ENCODE measurements at regions not wholly inside any gene's neighbourhood (a gene's known extent, or its start where the extent isn't known, plus 50 kb on each side); places are given as distances from the start of the nearest gene placed in this dataset.

DNA sequence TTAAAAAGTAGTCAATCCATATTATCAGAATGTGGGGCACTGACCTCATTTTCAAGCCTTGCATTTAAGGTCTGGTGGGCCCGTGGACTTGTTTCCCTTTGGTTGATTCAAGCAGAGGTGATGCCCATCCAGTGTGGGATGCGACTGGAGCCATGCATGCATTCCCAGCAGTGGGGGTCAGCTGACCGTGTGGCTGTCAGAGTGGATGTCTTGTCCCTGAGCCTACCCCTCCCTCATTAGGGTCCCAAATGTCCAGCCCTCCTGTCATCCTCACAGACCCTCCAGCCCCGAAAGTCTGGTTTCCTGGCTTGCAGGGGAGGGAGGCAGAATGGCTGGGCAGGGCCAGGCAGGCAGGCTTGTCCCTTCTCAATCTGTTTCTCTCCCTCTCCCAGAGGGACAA is 67.3 kb upstream of the SH3RF3 start:
- no peak overlapping the region for H3K27ac ChIP-seq (ENCODE audit: low read depth, low read length)

DNA sequence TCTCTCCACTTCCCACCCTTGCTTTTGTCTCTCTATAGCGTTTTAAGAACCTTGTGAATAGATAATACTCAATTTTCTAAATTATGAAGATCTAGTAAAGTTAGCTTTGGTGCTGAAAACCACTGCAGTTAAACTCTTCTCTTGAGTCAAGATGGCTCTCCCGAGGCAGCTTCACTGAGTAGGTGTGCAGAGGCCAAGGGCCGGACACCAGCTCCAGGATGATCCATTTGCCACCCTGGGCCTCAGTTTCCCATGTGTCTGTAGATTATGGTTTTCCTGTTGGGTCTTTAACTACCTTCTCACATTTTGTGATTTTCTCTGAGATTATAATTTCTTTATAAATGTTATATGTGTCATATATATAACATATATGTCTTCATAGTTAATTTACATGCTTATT is 68.5 kb upstream of the SH3RF3 start:
- H3K9ac ChIP-seq (ENCODE audit: low read depth, low read length), result no peak overlapping the region
- H3K4me1 ChIP-seq (ENCODE audit: control insufficient read depth, insufficient read depth, low read length), result no peaks in the 10 kb centered on the region
- H3K9me3 ChIP-seq (ENCODE audit: control insufficient read depth, insufficient read depth, low read length), result no peaks in the 10 kb centered on the region
- H3K27me3 ChIP-seq (ENCODE audit: control insufficient read depth, insufficient read depth, low read length), result no peaks in the 10 kb centered on the region
- no peak overlapping the region for H3K4me3 ChIP-seq (ENCODE audit: low read depth, low read length)
- H3K36me3 ChIP-seq (ENCODE audit: control insufficient read depth, insufficient read depth, low read length), result no peaks in the 10 kb centered on the region
- H3K27ac ChIP-seq (ENCODE audit: low read depth, low read length), result no peak overlapping the region

More for the DNA sequence above, 67.3 kb upstream of the SH3RF3 start:
- no peak overlapping the region for H3K9ac ChIP-seq (ENCODE audit: low read depth, low read length)
- no peak overlapping the region for H3K4me3 ChIP-seq (ENCODE audit: low read depth, low read length)
- H3K9me3 ChIP-seq (ENCODE audit: control insufficient read depth, insufficient read depth, low read length), result no peaks in the 10 kb centered on the region
- no peaks in the 10 kb centered on the region for H3K36me3 ChIP-seq (ENCODE audit: control insufficient read depth, insufficient read depth, low read length)
- H3K27me3 ChIP-seq (ENCODE audit: control insufficient read depth, insufficient read depth, low read length), result no peaks in the 10 kb centered on the region
- H3K4me1 ChIP-seq (ENCODE audit: control insufficient read depth, insufficient read depth, low read length), result no peaks in the 10 kb centered on the region

DNA sequence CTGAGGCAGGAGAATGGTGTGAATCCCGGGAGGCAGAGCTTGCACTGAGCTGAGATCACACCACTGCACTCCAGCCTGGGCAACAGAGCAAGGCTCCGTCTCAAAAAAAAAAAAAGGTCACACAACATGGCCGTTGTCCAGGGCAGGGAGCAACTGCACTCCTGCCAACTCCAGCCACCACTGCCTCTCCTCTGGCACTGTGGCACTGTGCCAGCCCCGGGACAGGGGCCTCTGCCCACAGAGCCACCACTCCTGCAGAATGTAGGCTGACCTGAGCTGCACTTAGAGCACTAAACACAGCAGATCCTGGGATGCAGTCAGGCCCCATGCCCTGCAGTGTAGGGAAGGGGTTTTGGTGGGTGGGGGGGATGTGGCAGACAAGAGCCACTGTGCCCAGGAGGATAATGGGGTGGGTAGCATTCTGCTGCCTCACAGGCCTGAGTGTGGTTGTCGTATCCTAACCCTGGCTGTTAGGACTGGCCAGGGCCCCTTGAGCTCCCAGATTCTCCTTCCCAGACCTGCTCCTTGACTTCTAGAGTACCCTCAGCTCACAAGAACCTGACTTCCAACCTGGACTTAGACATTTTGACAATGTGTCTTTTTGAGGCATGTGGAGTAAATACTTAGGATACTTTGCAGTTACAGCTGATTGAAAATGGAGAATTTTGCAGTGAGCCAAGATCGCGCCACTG is 69.4 kb upstream of the SH3RF3 start:
- no peak overlapping the region for H3K9ac ChIP-seq (ENCODE audit: low read depth, low read length)
- no peaks in the 10 kb centered on the region for H3K27me3 ChIP-seq (ENCODE audit: control insufficient read depth, insufficient read depth, low read length)
- H3K27ac ChIP-seq (ENCODE audit: low read depth, low read length), result no peak overlapping the region
- no peaks in the 10 kb centered on the region for H3K4me1 ChIP-seq (ENCODE audit: control insufficient read depth, insufficient read depth, low read length)
- H3K4me3 ChIP-seq (ENCODE audit: low read depth, low read length), result no peak overlapping the region
- H3K36me3 ChIP-seq (ENCODE audit: control insufficient read depth, insufficient read depth, low read length), result no peaks in the 10 kb centered on the region
- no peaks in the 10 kb centered on the region for H3K9me3 ChIP-seq (ENCODE audit: control insufficient read depth, insufficient read depth, low read length)

DNA sequence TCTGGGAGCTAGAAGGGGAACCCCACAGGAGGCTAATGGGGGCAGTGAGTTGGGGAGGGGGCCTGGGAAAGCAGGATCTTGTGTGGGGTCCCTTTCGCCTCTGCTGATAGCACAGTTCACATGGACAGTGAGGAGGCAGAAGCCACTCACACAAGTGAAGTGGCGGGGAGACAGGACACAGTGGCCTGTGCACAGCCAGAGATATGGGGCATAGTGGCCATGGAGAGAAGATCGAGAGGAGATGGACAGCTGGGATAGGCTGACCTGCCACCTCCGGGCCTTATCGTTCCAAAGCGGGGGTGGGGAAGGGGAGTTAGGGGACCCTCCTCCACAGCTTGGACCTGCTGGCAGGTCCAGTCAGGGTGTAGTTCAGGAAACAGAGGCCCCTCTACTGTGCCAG is 69.8 kb upstream of the EDAR start:
- H3K9ac ChIP-seq (ENCODE audit: low read depth, low read length), result no peak overlapping the region
- H3K4me3 ChIP-seq (ENCODE audit: low read depth, low read length), result no peak overlapping the region
- no peaks in the 10 kb centered on the region for H3K36me3 ChIP-seq (ENCODE audit: control insufficient read depth, insufficient read depth, low read length)
- H3K27me3 ChIP-seq (ENCODE audit: control insufficient read depth, insufficient read depth, low read length), result no peaks in the 10 kb centered on the region
- no peaks in the 10 kb centered on the region for H3K4me1 ChIP-seq (ENCODE audit: control insufficient read depth, insufficient read depth, low read length)
- no peaks in the 10 kb centered on the region for H3K9me3 ChIP-seq (ENCODE audit: control insufficient read depth, insufficient read depth, low read length)
- H3K27ac ChIP-seq (ENCODE audit: low read depth, low read length), result no peak overlapping the region

DNA sequence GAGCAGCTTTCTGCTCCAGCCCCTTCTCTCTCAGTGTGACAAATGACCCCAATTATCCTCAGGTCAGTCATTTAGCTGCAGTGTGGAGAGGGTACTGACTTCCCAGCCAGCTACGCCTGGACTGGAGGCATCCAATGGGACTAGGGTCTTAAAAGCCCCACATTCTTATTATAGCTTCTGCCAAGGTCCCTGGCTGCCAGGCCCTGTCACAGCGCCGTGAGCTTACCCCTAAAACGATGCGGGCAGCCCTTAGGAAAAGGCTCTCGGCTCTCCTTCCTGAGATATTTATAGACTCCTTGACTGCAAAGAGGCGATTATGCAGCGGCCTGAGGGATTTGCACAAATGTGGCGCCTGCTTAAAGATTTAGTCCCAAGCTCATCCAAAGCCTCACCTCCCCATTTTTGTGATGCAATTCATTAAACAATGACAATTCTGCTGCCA is 69.2 kb upstream of the EDAR start:
- Histone ChIP-seq H3K27ac (ENCODE audit: low read depth, low read length) (no peak overlapping the region), H3K36me3 (ENCODE audit: control insufficient read depth, insufficient read depth, low read length) (no peaks in the 10 kb centered on the region), H3K27me3 (ENCODE audit: control insufficient read depth, insufficient read depth, low read length) (no peaks in the 10 kb centered on the region), H3K9me3 (ENCODE audit: control insufficient read depth, insufficient read depth, low read length) (no peaks in the 10 kb centered on the region), H3K4me3 (ENCODE audit: low read depth, low read length) (no peak overlapping the region), H3K4me1 (ENCODE audit: control insufficient read depth, insufficient read depth, low read length) (no peaks in the 10 kb centered on the region), H3K9ac (ENCODE audit: low read depth, low read length) (no peak overlapping the region)

DNA sequence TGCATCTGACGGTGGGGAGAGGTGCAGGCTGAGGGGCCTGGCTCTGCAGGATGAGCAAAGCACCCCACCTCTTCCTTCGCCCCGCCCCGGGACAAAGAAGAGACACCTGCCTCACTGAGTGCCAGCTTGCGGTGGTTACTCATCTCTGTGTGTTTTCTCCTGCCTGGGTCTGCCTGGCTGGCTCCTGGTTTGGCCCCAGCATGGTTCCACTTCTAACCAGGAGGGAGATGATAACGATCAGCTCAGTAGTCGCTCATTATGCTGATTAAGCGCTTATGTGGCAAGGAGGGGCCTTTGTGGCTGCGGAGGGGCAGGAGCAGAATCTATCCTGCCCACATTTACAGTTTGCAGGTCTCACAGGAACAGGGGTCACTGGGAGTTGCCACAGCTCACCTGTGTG is 68.7 kb upstream of the EDAR start:
- no peaks in the 10 kb centered on the region for H3K27me3 ChIP-seq (ENCODE audit: control insufficient read depth, insufficient read depth, low read length)

DNA sequence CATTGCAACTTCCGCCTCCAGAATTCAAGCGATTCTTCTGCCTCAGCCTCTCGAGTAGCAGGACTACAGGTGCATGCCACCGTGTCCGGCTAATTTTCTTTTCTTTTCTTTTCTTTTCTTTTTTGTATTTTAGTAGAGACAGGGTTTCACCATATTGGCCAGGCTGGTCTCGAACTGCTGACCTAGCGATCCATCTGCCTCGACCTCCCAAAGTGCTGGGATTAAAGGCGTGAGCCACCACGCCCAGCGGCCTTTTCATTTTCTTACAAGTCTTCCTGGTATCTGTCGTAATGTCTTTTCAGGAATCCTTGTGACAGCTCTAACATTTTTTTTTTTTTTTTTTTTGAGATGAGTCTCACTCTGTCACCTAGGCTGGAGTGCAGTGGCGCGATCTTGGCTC is 66.4 kb upstream of the EDAR start:
- Histone ChIP-seq H3K4me1 (ENCODE audit: control insufficient read depth, insufficient read depth, low read length) (no peaks in the 10 kb centered on the region), H3K9me3 (ENCODE audit: control insufficient read depth, insufficient read depth, low read length) (no peaks in the 10 kb centered on the region)

More for the DNA sequence above, 68.7 kb upstream of the EDAR start:
- Histone ChIP-seq H3K36me3 (ENCODE audit: control insufficient read depth, insufficient read depth, low read length) (no peaks in the 10 kb centered on the region), H3K4me3 (ENCODE audit: low read depth, low read length) (no peak overlapping the region), H3K27ac (ENCODE audit: low read depth, low read length) (no peak overlapping the region), H3K4me1 (ENCODE audit: control insufficient read depth, insufficient read depth, low read length) (no peaks in the 10 kb centered on the region), H3K9me3 (ENCODE audit: control insufficient read depth, insufficient read depth, low read length) (no peaks in the 10 kb centered on the region), H3K9ac (ENCODE audit: low read depth, low read length) (no peak overlapping the region)

DNA sequence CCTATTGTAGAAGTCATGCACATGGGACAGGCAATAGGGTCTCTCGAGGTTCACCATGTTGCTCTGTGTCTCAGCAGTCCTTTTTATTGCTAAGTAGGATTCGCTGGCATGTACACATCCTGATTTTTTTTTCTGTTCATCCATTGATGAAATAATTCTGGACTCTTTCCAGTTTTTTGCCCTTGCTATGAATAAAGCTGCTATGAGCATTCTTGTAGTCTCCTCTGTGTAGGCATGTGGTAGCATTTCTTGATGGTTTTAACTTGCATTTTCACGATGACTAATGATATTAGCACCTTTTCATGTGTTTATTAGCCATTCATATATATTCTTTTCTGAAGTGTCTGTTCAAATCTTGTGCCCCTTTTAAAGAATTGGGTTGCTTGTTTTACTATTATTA is 65.8 kb upstream of the EDAR start:
- Histone ChIP-seq H3K4me3 (ENCODE audit: low read depth, low read length) (no peak overlapping the region), H3K36me3 (ENCODE audit: control insufficient read depth, insufficient read depth, low read length) (no peaks in the 10 kb centered on the region), H3K27me3 (ENCODE audit: control insufficient read depth, insufficient read depth, low read length) (no peaks in the 10 kb centered on the region)

More for the DNA sequence above, 66.4 kb upstream of the EDAR start:
- H3K27me3 ChIP-seq (ENCODE audit: control insufficient read depth, insufficient read depth, low read length), result no peaks in the 10 kb centered on the region
- H3K4me3 ChIP-seq (ENCODE audit: low read depth, low read length), result no peak overlapping the region
- H3K9ac ChIP-seq (ENCODE audit: low read depth, low read length), result no peak overlapping the region
- no peak overlapping the region for H3K27ac ChIP-seq (ENCODE audit: low read depth, low read length)
- H3K36me3 ChIP-seq (ENCODE audit: control insufficient read depth, insufficient read depth, low read length), result no peaks in the 10 kb centered on the region

DNA sequence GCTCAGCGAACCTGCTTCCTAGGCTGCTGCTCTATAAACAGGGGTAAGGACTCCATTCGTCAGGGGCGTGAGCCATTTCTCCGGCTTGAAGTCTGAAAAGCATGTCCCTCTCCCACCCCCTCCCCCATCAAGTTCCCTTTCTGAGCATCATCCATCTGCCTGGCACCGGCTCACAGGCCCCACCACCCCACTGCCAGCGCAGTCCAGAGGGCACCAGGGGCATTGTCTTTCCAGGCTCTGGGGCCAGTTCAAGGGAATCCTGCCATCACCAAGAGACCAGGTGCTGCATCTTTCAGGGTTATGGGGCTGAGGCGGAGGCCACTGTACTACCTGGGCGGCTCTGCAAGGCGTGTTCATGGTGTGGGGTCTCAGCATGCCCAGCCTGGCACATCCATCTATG is 64.7 kb upstream of the EDAR start:
- no peak overlapping the region for H3K4me3 ChIP-seq (ENCODE audit: low read depth, low read length)
- no peak overlapping the region for H3K27ac ChIP-seq (ENCODE audit: low read depth, low read length)
- H3K27me3 ChIP-seq (ENCODE audit: control insufficient read depth, insufficient read depth, low read length), result no peaks in the 10 kb centered on the region
- no peaks in the 10 kb centered on the region for H3K4me1 ChIP-seq (ENCODE audit: control insufficient read depth, insufficient read depth, low read length)
- no peak overlapping the region for H3K9ac ChIP-seq (ENCODE audit: low read depth, low read length)
- no peaks in the 10 kb centered on the region for H3K9me3 ChIP-seq (ENCODE audit: control insufficient read depth, insufficient read depth, low read length)
- no peaks in the 10 kb centered on the region for H3K36me3 ChIP-seq (ENCODE audit: control insufficient read depth, insufficient read depth, low read length)

More for the DNA sequence above, 65.8 kb upstream of the EDAR start:
- Histone ChIP-seq H3K27ac (ENCODE audit: low read depth, low read length) (no peak overlapping the region), H3K9ac (ENCODE audit: low read depth, low read length) (no peak overlapping the region), H3K9me3 (ENCODE audit: control insufficient read depth, insufficient read depth, low read length) (no peaks in the 10 kb centered on the region), H3K4me1 (ENCODE audit: control insufficient read depth, insufficient read depth, low read length) (no peaks in the 10 kb centered on the region)

DNA sequence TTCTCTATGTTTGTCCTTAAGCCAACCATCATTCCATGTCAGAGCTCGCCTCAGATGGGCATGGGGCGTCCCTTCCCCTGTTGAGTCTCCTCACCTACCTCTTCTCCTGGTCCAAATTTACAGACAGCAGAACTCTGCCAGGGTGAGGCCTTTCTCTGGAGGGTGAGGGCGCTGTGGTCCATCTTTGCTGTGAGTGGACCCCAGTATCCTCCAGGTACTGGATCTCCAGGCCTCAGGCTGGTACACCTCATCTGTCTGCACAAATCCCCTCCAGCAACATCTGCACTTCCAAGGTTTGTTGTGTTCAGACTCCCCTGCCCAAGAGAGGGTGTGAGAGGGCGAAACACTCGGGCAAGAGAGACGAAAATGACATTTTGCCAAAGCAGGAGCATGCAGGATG is 63.9 kb upstream of the EDAR start:
- H3K9me3 ChIP-seq (ENCODE audit: control insufficient read depth, insufficient read depth, low read length), result no peaks in the 10 kb centered on the region
- no peak overlapping the region for H3K27ac ChIP-seq (ENCODE audit: low read depth, low read length)
- H3K36me3 ChIP-seq (ENCODE audit: control insufficient read depth, insufficient read depth, low read length), result no peaks in the 10 kb centered on the region
- H3K4me1 ChIP-seq (ENCODE audit: control insufficient read depth, insufficient read depth, low read length), result no peaks in the 10 kb centered on the region
- H3K4me3 ChIP-seq (ENCODE audit: low read depth, low read length), result no peak overlapping the region
- no peaks in the 10 kb centered on the region for H3K27me3 ChIP-seq (ENCODE audit: control insufficient read depth, insufficient read depth, low read length)
- no peak overlapping the region for H3K9ac ChIP-seq (ENCODE audit: low read depth, low read length)

DNA sequence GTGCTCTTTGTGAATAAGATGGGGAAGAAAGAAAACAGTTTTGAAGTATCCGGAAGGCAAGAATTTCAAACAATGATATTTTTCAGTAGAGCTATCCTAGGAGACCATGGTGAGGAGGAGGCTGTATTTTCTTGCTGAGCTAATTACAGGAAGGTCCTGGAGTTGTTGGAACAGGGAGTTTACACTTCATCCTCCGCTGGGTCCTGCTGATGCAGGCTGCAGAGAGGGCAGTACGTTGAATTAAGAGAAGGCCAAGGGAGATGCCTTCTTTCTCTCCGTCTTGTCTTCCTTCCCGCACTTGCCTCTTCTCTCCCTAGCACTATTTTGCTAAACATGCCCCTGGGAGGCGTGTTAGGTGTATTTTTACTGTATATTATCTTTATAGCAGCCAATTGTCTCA is 60.0 kb upstream of the EDAR start:
- H3K9me3 ChIP-seq (ENCODE audit: control insufficient read depth, insufficient read depth, low read length), result no peaks in the 10 kb centered on the region
- no peaks in the 10 kb centered on the region for H3K4me1 ChIP-seq (ENCODE audit: control insufficient read depth, insufficient read depth, low read length)
- H3K27me3 ChIP-seq (ENCODE audit: control insufficient read depth, insufficient read depth, low read length), result no peaks in the 10 kb centered on the region
- no peak overlapping the region for H3K9ac ChIP-seq (ENCODE audit: low read depth, low read length)
- H3K27ac ChIP-seq (ENCODE audit: low read depth, low read length), result no peak overlapping the region
- H3K4me3 ChIP-seq (ENCODE audit: low read depth, low read length), result no peak overlapping the region
- H3K36me3 ChIP-seq (ENCODE audit: control insufficient read depth, insufficient read depth, low read length), result no peaks in the 10 kb centered on the region

Measured in HUES48 (cell line).